Stimulated activated CD4-positive, alpha-beta T cell treated with anti-CD3 and anti-CD28 coated beads, Interleukin-2, amount 100 ng/mL, for 24 hours (primary cell): ENCODE measurements at regions not wholly inside any gene's neighbourhood (a gene's known extent, or its start where the extent isn't known, plus 50 kb on each side); places are given as distances from the start of the nearest gene placed in this dataset.

Experiments
- DNase-seq, 2 donors: peaks; one replicate each; pipeline ENCODE4 v3.0.0-alpha.2; 2020

GRCh38 chr7:22909917-22910316 is 87.3 kb upstream of the TOMM7 start:
- DNase-seq, result no peak

- no peak for DNase-seq
Observed at GRCh38 chr7:22907805-22908204, 85.2 kb upstream of the TOMM7 start.

- DNase-seq, result no peak
Observed at GRCh38 chr7:22900784-22901183, 78.1 kb upstream of the TOMM7 start.

GRCh38 chr7:22900101-22900500 is 77.5 kb upstream of the TOMM7 start:
- no peak for DNase-seq

- DNase-seq, result no peak
Observed at GRCh38 chr7:22896917-22897316, 74.3 kb upstream of the TOMM7 start.

GRCh38 chr7:22895828-22896165 is 73.1 kb upstream of the TOMM7 start:
- no peak for DNase-seq

- DNase-seq, result no peak
Observed at GRCh38 chr7:22895140-22895827, 72.6 kb upstream of the TOMM7 start.

GRCh38 chr7:22894546-22894945 is 71.9 kb upstream of the TOMM7 start:
- no peak for DNase-seq

GRCh38 chr7:22890773-22891172 is 68.1 kb upstream of the TOMM7 start:
- no peak for DNase-seq

GRCh38 chr7:22885797-22886261 is 63.2 kb upstream of the TOMM7 start:
- peak; percentile 57 to 65 for DNase-seq

- DNase-seq, result peak in 1 of 2 donors; percentile 24
Observed at GRCh38 chr7:22884911-22885788, 62.5 kb upstream of the TOMM7 start.

GRCh38 chr7:22882106-22882505 is 59.5 kb upstream of the TOMM7 start:
- no peak for DNase-seq

- no peak for DNase-seq
Observed at GRCh38 chr7:22879709-22880306, 57.2 kb upstream of the TOMM7 start.

GRCh38 chr7:22879280-22879679 is 56.6 kb upstream of the TOMM7 start:
- DNase-seq, result no peak

- no peak for DNase-seq
Observed at GRCh38 chr7:22876986-22877729, 54.5 kb upstream of the TOMM7 start.

GRCh38 chr7:22875470-22875869 is 52.8 kb upstream of the TOMM7 start:
- no peak for DNase-seq

- no peak for DNase-seq
Observed at GRCh38 chr7:22874904-22875303, 52.3 kb upstream of the TOMM7 start.
